Chondrocyte (in vitro differentiated cells): ENCODE measurements at regions not wholly inside any gene's neighbourhood (a gene's known extent, or its start where the extent isn't known, plus 50 kb on each side); places are given as distances from the start of the nearest gene placed in this dataset.

Source experiments
- DNase-seq: peaks from one replicate; pipeline ENCODE4 v3.0.0; 2021; ENCODE audit warnings: mixed read lengths, low spot score
- H3K27ac Mint-ChIP-seq: one replicate; pipeline ENCODE4 v1.8.0; 2021; ENCODE audit warnings: mild to moderate bottlenecking, moderate library complexity, mixed read lengths; ENCODE audit not compliant: unreplicated experiment
- H3K27me3 Mint-ChIP-seq: 2 replicates; pipeline ENCODE4 v1.8.0; 2021; ENCODE audit warnings: low read depth, mixed read lengths
- H3K36me3 Mint-ChIP-seq: 2 replicates; pipeline ENCODE4 v1.8.0; 2021; ENCODE audit warnings: low read depth, mixed read lengths
- H3K4me1 Mint-ChIP-seq: 2 replicates; pipeline ENCODE4 v1.8.0; 2021; ENCODE audit warnings: low read depth, mild to moderate bottlenecking, mixed read lengths
- H3K4me3 Mint-ChIP-seq: one replicate; pipeline ENCODE4 v1.8.0; 2021; ENCODE audit warnings: mild to moderate bottlenecking, moderate library complexity, mixed read lengths; ENCODE audit not compliant: unreplicated experiment
- H3K9me3 Mint-ChIP-seq: 2 replicates; pipeline ENCODE4 v1.8.0; 2021; ENCODE audit warnings: low read depth, mixed read lengths
- CTCF ChIP-seq: fragments of 200-600 bp; sonication (generic); IDR thresholded peaks from 2 replicates; pipeline ENCODE4 v1.5.0; 2021; ENCODE audit warnings: antibody characterized with exemption, mild to moderate bottlenecking, moderate library complexity

GRCh38 chr15:24763891-24764290 is 88.3 kb downstream of the NPAP1 start:
- Mint-ChIP-seq H3K36me3 (no peaks in the 10 kb centered on the region), H3K4me1 (no peaks in the 10 kb centered on the region), H3K27me3 (no peaks in the 10 kb centered on the region), H3K4me3 (no peak overlapping the region), H3K9me3 (peaks cover 10% of the 10 kb centered on the region), H3K27ac (no peak overlapping the region)
- TF ChIP-seq CTCF: no peak
- no peak for DNase-seq

- DNase-seq: no peak
- Mint-ChIP-seq H3K36me3 (no peaks in the 10 kb centered on the region), H3K9me3 (peaks cover 8% of the 10 kb centered on the region), H3K27me3 (no peaks in the 10 kb centered on the region), H3K27ac (no peak overlapping the region), H3K4me1 (no peaks in the 10 kb centered on the region), H3K4me3 (no peak overlapping the region)
- no peak for TF ChIP-seq CTCF
Observed at GRCh38 chr15:24764375-24765171, 89.0 kb downstream of the NPAP1 start.

GRCh38 chr15:24766511-24767133 is 91.0 kb downstream of the NPAP1 start:
- TF ChIP-seq CTCF: no peak
- Mint-ChIP-seq H3K27ac (no peak overlapping the region), H3K36me3 (no peaks in the 10 kb centered on the region), H3K4me3 (no peak overlapping the region), H3K9me3 (peaks cover 10% of the 10 kb centered on the region), H3K4me1 (no peaks in the 10 kb centered on the region), H3K27me3 (no peaks in the 10 kb centered on the region)
- DNase-seq: no peak

GRCh38 chr15:24772266-24772665 is 96.7 kb downstream of the NPAP1 start:
- no peak for DNase-seq
- H3K36me3 Mint-ChIP-seq: peaks cover 2% of the 10 kb centered on the region
- H3K4me1 Mint-ChIP-seq: no peaks in the 10 kb centered on the region
- no peaks in the 10 kb centered on the region for H3K27me3 Mint-ChIP-seq
- H3K9me3 Mint-ChIP-seq: peaks cover 28% of the 10 kb centered on the region
- TF ChIP-seq CTCF: no peak
- H3K27ac Mint-ChIP-seq: peak overlapping the region; percentile 98
- peak overlapping the region; percentile 87 for H3K4me3 Mint-ChIP-seq

GRCh38 chr15:24772686-24773373 is 97.3 kb downstream of the NPAP1 start:
- peaks cover 2% of the 10 kb centered on the region for H3K36me3 Mint-ChIP-seq
- no peak for TF ChIP-seq CTCF
- H3K27me3 Mint-ChIP-seq: no peaks in the 10 kb centered on the region
- peaks cover 30% of the 10 kb centered on the region for H3K9me3 Mint-ChIP-seq
- peak overlapping the region; percentile 98 for H3K27ac Mint-ChIP-seq
- no peaks in the 10 kb centered on the region for H3K4me1 Mint-ChIP-seq
- DNase-seq: peak; percentile 93
- peak overlapping the region; percentile 87 for H3K4me3 Mint-ChIP-seq
